CD4-positive, alpha-beta T cell (primary cell): ENCODE measurements at regions not wholly inside any gene's neighbourhood (a gene's known extent, or its start where the extent isn't known, plus 50 kb on each side); places are given as distances from the start of the nearest gene placed in this dataset.

Experiments used
- ATAC-seq: fragments of 200-7000 bp; cut with Tn5 transposase; one replicate; pipeline ENCODE4 v1.10.0; 2022; ENCODE audit warnings: mild to moderate bottlenecking; ENCODE audit not compliant: poor library complexity
- CTCF ChIA-PET: fragments of 350-600 bp; sonication (Branson Sonifier 250); formaldehyde crosslinking; loops from one replicate; lab custom pipeline; 2021; ENCODE audit warnings: antibody characterized with exemption, inconsistent platforms; lab: Charles Lee
- POLR2A ChIA-PET: fragments of 350-600 bp; sonication (Branson Sonifier 250); formaldehyde crosslinking; loops from one replicate; lab custom pipeline; 2021; ENCODE audit warnings: antibody characterized with exemption, inconsistent platforms; lab: Charles Lee
- DNase-seq, 14 experiments: peaks; one replicate each; pipeline ENCODE4 v3.0.0-alpha.2; 2013 to 2020; ENCODE audit warnings: mixed read lengths in 2 of 14
- H3K27ac ChIP-seq, 2 donors: one replicate each; pipeline versions ENCODE4 v1.5.1 to v1.7.0; 2013; ENCODE audit warnings: low read length in 2 of 2, low read depth in 1 of 2, mild to moderate bottlenecking in 1 of 2
- H3K27me3 ChIP-seq, 2 experiments: 1 replicate in 1 of 2; 2 replicates in 1 of 2; pipeline versions ENCODE4 v1.6.1 to v1.7.0; 2013; ENCODE audit warnings: low read length in 2 of 2, control low read depth in 1 of 2, mild to moderate bottlenecking in 1 of 2, moderate library complexity in 1 of 2; ENCODE audit not compliant: insufficient read depth in 2 of 2, control insufficient read depth in 1 of 2
- H3K36me3 ChIP-seq: one replicate; pipeline ENCODE4 v1.6.1; 2013; ENCODE audit warnings: low read length, control low read depth; ENCODE audit not compliant: insufficient read depth
- H3K4me1 ChIP-seq: one replicate; pipeline ENCODE4 v1.6.1; 2013; ENCODE audit warnings: low read length, control low read depth; ENCODE audit not compliant: insufficient read depth
- H3K4me3 ChIP-seq: one replicate; pipeline ENCODE4 v1.5.1; 2013; ENCODE audit warnings: mild to moderate bottlenecking, low read length, moderate library complexity
- H3K9me3 ChIP-seq, 2 experiments: 1 replicate in 1 of 2; 2 replicates in 1 of 2; pipeline versions ENCODE4 v1.6.1 to v1.7.0; 2013; ENCODE audit warnings: low read length in 2 of 2, mild to moderate bottlenecking in 2 of 2, control low read depth in 1 of 2, moderate library complexity in 1 of 2; ENCODE audit not compliant: control insufficient read depth in 1 of 2, insufficient read depth in 1 of 2
- H3K27ac Mint-ChIP-seq: one replicate; pipeline ENCODE4 v1.8.0; 2020; ENCODE audit warnings: mixed read lengths
- H3K27me3 Mint-ChIP-seq: one replicate; pipeline ENCODE4 v1.8.0; 2021; ENCODE audit warnings: mixed read lengths
- H3K36me3 Mint-ChIP-seq: one replicate; pipeline ENCODE4 v1.8.0; 2021; ENCODE audit warnings: low read depth, mixed read lengths
- H3K4me1 Mint-ChIP-seq: one replicate; pipeline ENCODE4 v1.8.0; 2021; ENCODE audit warnings: low read depth, mixed read lengths
- H3K4me3 Mint-ChIP-seq: one replicate; pipeline ENCODE4 v1.8.0; 2020; ENCODE audit warnings: mild to moderate bottlenecking, mixed read lengths
- H3K9me3 Mint-ChIP-seq: one replicate; pipeline ENCODE4 v1.8.0; 2020; ENCODE audit warnings: mixed read lengths
- intact Hi-C, 2 experiments: fragments of 100-400 bp; cut with DNase I in 1 of 2; cut with micrococcal nuclease in 1 of 2; formaldehyde crosslinking; loops; one replicate each; pipeline versions ENCODE4 v1.15.1 to v1.9.0; 2023 to 2025; cut with DNase I, micrococcal nuclease
- TF ChIP-seq, protein P1 (sequence below): fragments of 200-600 bp; IDR thresholded peaks from one replicate; pipeline ENCODE4 v1.8.0; 2022; ENCODE audit warnings: antibody characterized with exemption, mild to moderate bottlenecking

- peaks cover 4% of the 10 kb centered on the region for H3K27me3 Mint-ChIP-seq
- Histone ChIP-seq H3K9me3 (no peaks in the 10 kb centered on the region), H3K27ac (no peak overlapping the region), H3K4me1 (no peaks in the 10 kb centered on the region), H3K27me3 (no peaks in the 10 kb centered on the region), H3K4me3 (no peak overlapping the region), H3K36me3 (no peaks in the 10 kb centered on the region)
- H3K4me1 Mint-ChIP-seq, result no peaks in the 10 kb centered on the region
- H3K36me3 Mint-ChIP-seq, result no peaks in the 10 kb centered on the region
- CTCF ChIA-PET, result no interaction called here
- ATAC-seq, result no peak
- DNase-seq, result no peak
- H3K9me3 Mint-ChIP-seq, result peaks cover 2% of the 10 kb centered on the region
- intact Hi-C loops, result no loop called here
- H3K4me3 Mint-ChIP-seq, result no peak overlapping the region
- POLR2A ChIA-PET, result no interaction called here
- no peak overlapping the region for H3K27ac Mint-ChIP-seq
- TF ChIP-seq, protein P1, sequence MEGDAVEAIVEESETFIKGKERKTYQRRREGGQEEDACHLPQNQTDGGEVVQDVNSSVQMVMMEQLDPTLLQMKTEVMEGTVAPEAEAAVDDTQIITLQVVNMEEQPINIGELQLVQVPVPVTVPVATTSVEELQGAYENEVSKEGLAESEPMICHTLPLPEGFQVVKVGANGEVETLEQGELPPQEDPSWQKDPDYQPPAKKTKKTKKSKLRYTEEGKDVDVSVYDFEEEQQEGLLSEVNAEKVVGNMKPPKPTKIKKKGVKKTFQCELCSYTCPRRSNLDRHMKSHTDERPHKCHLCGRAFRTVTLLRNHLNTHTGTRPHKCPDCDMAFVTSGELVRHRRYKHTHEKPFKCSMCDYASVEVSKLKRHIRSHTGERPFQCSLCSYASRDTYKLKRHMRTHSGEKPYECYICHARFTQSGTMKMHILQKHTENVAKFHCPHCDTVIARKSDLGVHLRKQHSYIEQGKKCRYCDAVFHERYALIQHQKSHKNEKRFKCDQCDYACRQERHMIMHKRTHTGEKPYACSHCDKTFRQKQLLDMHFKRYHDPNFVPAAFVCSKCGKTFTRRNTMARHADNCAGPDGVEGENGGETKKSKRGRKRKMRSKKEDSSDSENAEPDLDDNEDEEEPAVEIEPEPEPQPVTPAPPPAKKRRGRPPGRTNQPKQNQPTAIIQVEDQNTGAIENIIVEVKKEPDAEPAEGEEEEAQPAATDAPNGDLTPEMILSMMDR, result no peak
These were observed 616.9 kb downstream of the ANKRD50 start for GRCh38 chr4:124095621-124096020.

DNA sequence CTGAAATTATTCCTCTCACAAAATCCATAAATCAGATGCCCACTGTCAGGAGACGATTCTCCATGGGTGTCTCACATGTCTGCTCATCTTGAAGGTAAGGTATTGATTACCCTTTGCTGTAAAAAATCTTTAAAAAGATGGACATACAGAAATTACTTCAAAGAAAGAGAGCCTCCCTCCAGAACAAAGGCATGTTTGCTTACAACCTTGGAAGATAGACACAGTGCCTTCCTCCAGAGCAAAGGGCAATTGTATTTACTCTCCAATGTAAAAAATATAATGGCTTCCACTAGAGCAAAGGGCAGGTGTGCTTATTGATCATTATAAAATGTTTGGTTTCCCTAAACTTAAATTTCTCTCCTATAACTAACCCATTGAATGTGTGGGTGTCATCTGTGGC is 616.2 kb downstream of the ANKRD50 start:
- ATAC-seq, result no peak
- Mint-ChIP-seq H3K36me3 (no peaks in the 10 kb centered on the region), H3K27ac (no peak overlapping the region), H3K4me1 (no peaks in the 10 kb centered on the region), H3K27me3 (no peaks in the 10 kb centered on the region), H3K4me3 (no peak overlapping the region), H3K9me3 (peaks cover 2% of the 10 kb centered on the region)
- CTCF ChIA-PET, result no interaction called here
- intact Hi-C loops, result no loop called here
- POLR2A ChIA-PET, result no interaction called here
- TF ChIP-seq, protein P1, result no peak
- H3K4me3 ChIP-seq, result no peak overlapping the region
- H3K27ac ChIP-seq, result no peak overlapping the region
- H3K4me1 ChIP-seq, result no peaks in the 10 kb centered on the region
- no peak for DNase-seq
- no peaks in the 10 kb centered on the region for H3K36me3 ChIP-seq
- no peaks in the 10 kb centered on the region for H3K9me3 ChIP-seq
- no peaks in the 10 kb centered on the region for H3K27me3 ChIP-seq

DNA sequence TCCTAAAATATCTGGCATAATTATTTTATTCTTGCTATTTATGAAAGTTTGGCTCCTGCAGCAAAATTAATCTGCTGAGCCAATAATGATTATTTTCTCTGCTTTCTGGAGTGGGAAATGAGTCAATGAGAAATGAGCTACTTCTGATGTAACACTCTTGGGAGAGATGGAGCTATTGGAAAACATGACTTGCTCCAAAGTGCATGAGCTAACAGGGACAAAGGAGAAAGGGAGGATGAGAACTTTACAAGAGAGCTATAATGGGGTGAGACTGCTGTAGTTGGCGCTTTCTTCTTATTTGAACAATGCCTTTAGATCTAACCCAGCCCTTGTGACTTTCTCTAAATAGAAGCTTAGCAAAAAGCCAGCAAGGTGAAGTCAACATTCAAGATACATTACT is 615.1 kb downstream of the ANKRD50 start:
- Histone ChIP-seq H3K27me3 (no peaks in the 10 kb centered on the region), H3K36me3 (no peaks in the 10 kb centered on the region), H3K9me3 (no peaks in the 10 kb centered on the region), H3K27ac (no peak overlapping the region), H3K4me1 (no peaks in the 10 kb centered on the region), H3K4me3 (no peak overlapping the region)
- TF ChIP-seq, protein P1, result no peak
- Mint-ChIP-seq H3K4me3 (no peak overlapping the region), H3K36me3 (no peaks in the 10 kb centered on the region), H3K4me1 (no peaks in the 10 kb centered on the region), H3K9me3 (peaks cover 2% of the 10 kb centered on the region), H3K27ac (no peak overlapping the region), H3K27me3 (no peaks in the 10 kb centered on the region)
- CTCF ChIA-PET, result no interaction called here
- intact Hi-C loops, result no loop called here
- DNase-seq (no peak), ATAC-seq (no peak)
- POLR2A ChIA-PET, result no interaction called here
